ENCODE measurements at regions not wholly inside any gene's neighbourhood (a gene's known extent, or its start where the extent isn't known, plus 50 kb on each side); places are given as distances from the start of the nearest gene placed in this dataset.

GRCh38 chr9:28177925-28178324 lies 604.6 kb upstream of the C9orf72 start:
- no peak for TF ChIP-seq EZH2phosphoT487 (IDR thresholded peaks at IDR 0.05; ENCODE audit: low read length)
- no peak for TF ChIP-seq CTCF (IDR thresholded peaks at IDR 0.05; ENCODE audit: low read length)
- no peak for TF ChIP-seq EZH2 (optimal IDR thresholded peaks at IDR 0.05; ENCODE audit: low read depth, low read length)
